ENCODE measurements at regions not wholly inside any gene's neighbourhood (a gene's known extent, or its start where the extent isn't known, plus 50 kb on each side); places are given as distances from the start of the nearest gene placed in this dataset.

DNA sequence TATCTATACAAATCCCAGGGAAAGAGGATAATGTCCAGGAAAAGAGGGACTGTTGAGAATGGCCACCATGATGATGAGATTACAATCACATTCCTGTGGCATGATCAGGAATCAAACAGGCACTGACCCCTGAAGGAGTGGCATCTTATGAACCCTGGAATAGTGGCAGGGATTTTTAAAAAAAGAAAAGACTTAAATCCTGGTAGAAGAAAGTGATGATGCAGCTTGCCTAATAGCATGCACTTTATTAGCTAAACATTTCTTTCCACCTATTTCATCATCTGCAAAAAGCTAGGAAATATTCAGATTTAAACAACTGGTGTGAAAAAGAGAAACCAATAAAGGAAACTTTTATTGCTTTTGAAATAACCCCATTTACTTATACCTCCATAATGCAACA, 87.2 kb upstream of the FSHR start:
- TF ChIP-seq, protein P1, sequence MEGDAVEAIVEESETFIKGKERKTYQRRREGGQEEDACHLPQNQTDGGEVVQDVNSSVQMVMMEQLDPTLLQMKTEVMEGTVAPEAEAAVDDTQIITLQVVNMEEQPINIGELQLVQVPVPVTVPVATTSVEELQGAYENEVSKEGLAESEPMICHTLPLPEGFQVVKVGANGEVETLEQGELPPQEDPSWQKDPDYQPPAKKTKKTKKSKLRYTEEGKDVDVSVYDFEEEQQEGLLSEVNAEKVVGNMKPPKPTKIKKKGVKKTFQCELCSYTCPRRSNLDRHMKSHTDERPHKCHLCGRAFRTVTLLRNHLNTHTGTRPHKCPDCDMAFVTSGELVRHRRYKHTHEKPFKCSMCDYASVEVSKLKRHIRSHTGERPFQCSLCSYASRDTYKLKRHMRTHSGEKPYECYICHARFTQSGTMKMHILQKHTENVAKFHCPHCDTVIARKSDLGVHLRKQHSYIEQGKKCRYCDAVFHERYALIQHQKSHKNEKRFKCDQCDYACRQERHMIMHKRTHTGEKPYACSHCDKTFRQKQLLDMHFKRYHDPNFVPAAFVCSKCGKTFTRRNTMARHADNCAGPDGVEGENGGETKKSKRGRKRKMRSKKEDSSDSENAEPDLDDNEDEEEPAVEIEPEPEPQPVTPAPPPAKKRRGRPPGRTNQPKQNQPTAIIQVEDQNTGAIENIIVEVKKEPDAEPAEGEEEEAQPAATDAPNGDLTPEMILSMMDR (IDR thresholded peaks at IDR 0.05) = no peak
- no peak for TF ChIP-seq POLR2A (IDR thresholded peaks at IDR 0.05)

All from uterus (tissue), 2 donors.